ENCODE measurements at regions not wholly inside any gene's neighbourhood (a gene's known extent, or its start where the extent isn't known, plus 50 kb on each side); places are given as distances from the start of the nearest gene placed in this dataset.

DNA sequence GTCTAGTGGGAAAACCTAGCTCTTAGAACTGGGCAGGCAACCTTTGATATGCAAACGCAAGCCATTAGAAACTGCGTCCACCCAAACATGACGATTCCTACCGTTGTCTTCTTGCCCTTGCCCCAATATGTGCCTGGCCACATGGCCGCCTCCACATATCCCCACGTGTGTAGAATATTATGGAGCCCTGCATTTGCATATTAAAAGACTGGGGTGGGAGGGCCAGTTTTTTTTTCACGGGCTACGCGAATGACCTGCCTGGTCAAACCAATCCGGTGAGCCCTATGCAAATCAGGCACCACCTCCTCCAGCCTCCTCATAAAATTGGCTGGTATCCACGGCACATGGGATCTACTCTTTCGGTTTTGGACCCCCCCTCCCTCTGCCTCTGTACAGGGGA is 381.0 kb upstream of the RGMA start:
- no peak for DNase-seq

DNA sequence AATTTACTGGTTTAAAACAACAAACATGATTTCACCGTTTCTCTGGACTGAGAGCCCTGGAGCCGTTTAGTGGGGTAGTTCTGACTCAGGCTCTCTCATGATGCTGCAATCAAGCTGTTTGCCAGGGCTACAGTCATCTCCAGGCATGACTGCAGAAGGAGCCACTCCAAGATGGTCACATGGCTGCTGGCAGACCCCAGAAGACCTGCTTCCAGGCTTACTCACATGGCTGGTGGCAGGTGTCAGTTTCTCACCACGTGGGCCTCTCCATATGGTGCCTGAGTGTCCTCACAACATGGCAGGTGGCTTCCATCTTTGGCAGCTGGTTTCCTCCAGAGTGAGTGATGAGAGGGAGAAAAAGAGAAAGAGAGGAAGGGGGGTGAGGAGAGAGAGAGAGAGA is 378.3 kb upstream of the RGMA start:
- no peak for DNase-seq

DNA sequence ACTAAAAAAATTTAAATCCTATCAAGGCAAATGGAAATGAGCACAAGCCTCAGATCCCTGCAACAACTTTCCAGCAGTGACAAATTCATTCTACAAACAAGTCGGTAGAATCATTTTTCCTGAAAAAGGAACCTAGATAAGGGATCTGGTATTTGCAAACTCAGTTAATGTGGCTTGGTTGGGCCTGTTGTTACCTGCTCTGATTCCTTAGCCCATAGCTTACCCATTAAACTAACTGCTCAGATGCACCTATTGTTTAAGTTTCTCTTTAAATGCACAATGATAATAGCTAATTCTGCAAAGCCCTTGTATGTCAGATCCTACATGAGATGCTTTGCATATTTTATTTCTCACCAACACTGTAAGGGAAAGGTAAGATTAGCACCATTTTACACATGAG is 377.4 kb upstream of the RGMA start:
- no peak for DNase-seq

DNA sequence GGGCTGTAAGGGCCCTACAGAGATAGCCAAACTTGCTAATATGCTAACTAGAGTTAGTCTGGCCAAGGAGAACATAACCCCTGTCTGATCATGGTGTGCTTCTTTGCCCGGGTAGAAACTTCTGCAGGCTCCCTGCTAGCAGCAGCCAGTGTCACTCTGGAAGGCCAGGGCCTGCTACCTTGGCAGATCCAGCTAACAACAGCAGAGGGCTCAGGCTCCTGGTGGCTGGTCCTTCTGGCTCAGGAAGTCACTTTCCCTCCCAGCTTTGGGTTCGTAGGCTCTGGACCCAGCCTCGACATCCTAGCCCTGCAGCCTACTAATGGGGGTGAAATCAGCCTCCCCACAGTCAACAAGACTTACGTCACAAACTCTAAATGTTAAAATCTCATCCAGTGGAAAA is 373.7 kb upstream of the RGMA start:
- no peak for DNase-seq

DNA sequence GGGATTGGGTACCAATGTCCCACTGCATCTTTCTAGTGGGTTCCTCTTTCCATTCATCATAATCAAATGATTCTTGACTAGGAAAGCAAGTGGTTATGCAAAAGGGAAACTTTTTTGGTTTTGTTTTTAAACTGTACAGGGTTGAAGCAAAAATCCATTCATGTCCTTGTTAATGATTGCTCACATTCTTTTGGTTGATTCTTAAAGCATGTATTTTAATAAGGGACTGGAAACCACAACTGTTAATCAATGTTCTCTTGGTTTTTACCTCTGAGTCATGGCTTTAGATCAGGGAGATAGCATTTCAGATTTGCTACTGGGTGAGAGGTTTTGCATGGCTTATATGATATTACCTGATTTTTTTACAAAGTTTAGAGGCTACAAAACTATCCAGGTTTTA is 371.7 kb upstream of the RGMA start:
- no peak for DNase-seq

DNA sequence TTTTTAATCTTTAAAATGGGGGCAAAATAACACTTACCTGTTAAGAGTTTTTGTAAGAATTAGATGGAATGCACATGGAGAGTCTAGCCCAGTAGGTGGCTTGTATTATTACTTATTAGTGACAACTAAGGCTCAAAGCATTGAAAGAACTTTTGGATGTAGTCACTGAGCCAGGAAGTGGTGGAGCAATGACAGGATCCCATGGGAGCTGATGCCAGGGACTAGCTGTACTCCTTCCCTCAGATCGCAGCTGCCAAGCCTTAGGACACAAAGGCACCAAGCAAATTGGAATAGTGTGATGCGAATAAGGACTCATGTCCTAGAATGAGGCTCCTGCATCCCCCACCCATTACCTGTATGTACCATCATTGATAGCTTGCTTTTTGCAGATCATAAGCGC is 370.4 kb upstream of the RGMA start:
- no peak for DNase-seq

DNA sequence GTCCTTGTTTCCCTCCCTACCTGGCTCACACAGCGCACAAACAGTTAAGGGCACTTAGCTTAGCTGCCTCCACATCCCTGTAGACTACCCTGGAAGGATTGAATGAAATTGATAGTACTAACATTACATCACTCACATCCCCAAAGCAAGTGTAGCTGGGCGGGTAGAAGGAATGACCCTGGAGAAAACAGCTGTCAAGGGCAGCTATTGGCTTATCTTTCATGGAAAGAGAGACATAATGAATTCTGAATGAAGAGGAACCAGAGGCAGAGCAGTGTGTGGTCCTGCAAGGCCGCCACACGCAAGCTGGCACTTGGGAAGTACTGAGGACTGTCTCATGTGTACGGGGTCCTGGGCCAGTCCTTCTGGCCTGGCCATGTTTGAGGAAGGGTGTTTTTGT is 369.6 kb upstream of the RGMA start:
- no peak for DNase-seq

DNA sequence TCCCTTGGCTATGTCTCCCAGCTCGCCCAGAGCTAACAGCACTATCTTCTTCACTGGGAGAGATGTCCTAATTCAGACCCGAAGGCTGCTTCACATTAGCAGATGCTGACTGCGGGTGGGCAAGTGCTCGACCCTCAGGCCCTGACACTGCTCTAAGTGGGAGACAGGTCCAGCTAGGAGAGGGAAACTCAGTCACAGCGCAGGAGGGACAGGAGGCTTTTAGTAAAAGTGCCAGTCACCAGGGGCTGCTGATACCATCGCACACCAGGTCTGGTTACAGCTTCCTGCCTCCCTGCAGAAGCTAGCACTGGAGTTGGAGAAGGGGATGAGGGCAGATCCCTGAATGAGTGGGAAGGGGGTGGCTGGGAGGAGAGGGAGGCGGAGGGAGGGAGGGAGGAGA is 365.8 kb upstream of the RGMA start:
- DNase-seq = no peak

DNA sequence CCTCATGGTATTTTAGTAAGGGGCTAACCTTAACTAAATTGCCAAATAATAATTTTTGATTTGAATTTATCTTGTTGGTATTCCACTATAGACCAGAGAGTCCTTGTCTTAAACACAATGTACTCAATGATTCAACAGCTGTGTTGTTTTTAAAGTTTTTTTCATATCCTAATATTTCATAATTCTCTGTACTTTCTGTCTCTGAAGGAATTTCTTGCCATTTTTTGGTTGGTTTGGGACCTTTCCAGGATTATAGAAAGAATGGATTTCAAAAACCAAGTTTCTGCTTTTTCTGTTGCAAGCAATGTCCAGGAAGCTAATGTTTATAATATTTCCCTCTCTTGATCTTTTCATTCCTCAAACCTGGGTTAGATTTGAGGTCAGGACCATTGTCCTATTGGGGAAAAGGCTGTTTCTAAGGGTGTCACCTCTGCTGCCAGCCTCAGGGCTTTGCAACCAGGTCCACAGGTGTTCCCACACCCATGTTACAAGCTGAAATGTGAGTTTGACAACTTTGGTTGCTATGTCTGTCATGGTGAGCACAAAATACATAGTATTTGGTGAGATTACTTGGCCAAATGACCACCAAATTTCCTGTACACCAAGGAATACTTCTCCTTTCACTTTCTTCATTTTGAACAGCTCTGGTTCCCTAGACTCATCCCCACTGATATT is 363.7 kb upstream of the RGMA start:
- DNase-seq = no peak

DNA sequence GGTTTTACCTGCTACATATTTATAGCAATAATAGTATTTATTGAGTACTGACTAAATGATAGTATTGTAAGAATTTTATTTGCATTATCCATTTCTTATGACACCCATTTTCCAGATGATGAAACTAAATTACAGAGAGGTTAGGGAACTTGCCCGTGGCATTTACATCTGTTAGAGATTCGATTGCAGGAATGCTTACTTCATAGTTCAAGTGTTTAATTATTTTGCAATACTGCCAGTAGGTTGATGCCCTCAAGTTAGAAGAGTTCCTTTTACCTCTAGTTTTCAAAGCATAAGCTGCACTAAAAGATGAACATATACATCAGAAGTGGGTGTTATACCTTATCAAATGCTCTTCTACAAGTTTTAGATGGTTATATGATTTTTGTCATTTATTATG is 362.8 kb upstream of the RGMA start:
- no peak for DNase-seq

DNA sequence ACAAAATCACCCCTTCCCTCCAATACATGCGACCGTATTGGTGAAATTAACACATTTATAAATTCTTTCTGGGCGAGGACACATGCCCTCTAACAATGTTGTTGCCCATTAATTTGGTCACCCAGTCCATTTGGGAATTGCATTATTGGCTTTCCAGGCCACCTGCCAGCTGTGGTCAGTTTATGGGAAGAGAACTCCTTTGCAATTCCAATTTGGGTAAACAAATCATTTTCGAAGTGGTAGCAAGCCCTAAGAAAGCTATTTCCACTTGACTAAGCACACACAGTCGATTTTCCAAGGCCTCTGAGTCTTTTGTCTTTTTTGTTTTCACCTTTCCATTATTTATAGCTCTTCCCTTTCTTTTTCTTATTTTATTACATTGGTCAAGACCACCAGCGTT is 362.3 kb upstream of the RGMA start:
- no peak for DNase-seq

DNA sequence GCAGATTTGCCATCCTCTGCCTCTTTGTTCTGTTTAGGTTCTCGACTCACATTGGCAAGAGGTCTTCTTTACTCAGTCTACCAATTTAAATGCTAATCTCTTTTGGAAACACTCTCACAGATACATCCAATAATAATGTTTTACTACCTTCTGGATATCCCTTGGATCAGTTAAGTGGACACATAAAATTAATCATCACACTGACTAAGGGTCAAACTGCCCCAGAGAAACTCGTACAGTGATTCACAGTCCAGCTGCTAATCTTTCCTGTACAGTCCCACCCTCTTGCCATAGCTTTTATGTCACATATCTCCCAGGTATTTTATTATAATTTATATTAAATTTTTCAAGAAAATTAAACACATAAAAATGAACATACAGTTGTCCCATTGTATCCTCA is 360.8 kb upstream of the RGMA start:
- no peak for DNase-seq

DNA sequence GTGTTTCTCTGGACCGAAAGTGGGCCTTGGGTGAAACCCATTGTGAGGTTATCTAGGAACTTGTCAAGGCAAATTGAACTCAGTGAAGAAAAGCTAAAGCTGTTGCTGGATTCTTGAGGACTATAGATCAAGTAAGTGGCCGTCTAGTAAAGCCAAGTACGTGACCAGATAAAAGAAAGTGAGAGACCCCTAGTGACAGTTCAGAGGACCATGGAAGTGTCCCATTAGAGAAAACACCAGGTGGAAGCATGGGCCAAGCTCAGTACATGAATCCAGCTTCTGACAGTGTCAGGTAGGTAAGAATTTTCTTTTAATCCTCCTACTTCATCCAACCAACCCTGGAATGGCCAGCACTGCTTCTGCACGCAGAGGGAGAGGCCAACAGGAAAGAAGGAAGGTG is 349.3 kb upstream of the RGMA start:
- DNase-seq = no peak

DNA sequence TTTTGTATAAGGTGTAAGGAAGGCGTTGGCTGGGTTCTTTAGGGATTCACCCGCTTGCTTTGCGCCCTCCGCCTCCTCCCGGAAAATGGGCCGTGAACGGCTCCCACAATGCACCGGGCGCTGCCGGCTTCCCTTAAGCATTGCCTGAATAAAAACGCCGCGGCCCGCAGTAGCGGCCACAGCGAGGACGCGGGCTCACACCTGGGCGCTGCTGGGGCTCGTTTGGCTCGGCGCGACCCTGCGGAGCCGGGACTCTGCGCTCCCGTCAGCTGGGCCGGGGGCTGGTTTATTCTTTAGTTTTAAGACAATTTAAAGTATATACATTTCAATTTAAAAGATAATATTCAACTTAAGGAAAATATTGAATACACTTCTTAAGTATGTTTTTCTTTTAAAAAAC is 343.5 kb upstream of the RGMA start:
- no peak for DNase-seq

DNA sequence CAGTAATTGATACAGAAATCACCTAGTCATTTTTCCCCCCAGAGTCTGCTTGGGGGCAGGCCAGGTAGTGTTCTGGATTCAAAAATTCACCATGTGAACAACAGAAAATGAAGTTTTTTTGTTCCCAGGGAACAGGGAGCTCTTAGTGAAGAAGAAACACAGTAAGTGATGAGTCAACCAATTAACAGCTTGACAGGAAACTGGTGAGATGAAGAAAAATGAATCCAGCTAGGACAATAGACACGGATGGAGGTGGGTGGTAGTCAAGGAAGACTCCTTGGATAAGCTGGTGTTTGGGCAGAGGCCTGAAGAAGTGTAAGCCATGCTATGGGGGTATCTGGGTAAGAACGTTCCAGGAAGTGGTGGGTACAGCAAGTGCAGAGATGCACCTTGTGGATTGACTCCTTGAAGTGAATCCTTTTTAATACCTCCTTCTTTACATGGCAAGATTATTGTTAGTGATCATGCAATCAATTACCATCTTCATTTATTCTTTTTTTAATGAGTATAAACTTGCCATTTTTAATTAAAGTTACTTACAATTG is 339.9 kb upstream of the RGMA start:
- DNase-seq = no peak

DNA sequence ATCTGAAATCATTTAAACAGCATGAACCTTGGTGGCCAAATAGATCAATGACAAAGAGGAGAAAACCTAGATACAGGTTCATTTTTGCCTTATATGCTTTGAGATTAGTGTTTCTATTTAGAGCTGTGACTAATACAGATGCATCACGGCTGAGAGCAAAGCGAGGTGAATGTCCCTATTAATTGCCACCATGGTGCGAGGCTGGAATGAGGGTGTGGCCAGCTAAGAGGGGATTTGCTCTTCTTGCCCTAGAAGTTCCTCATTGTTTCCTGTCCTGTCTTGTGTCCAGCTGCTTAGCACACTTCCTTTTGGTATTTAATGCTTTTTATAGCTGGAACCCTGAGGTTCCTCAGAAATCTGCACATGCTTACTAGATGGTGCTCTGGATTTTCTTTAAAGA is 339.1 kb upstream of the RGMA start:
- no peak for DNase-seq

DNA sequence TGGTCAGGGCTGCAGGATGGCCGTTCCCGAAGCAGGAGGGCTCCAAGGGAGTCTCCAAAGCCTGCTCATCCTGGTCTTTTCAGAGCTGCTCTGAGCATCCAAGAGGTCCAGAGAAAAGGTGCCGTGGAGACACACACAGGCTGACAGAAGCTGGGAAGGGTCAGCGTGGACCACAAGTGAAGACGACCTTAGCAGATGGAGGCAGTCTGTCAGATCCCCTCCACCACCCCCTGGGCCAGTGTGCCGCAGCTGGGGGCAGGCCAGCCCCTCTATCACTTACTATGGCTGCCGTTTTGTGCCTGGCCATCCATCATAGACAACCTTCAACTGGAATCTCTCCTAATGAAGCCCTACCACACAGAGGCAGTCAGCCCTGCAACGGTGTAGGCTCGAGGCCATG is 335.1 kb upstream of the RGMA start:
- no peak for DNase-seq

DNA sequence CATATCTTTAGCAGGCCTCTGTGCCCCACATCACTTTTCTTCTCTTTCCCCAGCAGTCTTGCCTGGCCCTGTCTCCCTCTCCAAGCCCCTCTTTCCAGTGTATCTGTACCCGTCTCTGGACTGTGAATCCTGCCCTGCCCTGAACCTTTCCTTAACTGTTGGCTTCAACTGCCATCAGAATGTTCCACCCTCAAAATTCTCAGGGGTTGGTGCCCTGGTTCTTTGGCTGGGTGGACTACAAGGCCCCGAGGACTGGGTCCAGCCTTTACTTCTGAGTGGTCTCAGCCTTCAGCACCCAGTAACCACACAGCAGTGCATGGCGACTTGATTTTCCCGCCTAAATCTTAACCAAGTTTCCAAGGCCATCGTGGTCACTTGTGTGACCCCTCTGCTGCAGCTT is 333.5 kb upstream of the RGMA start:
- no peak for DNase-seq

DNA sequence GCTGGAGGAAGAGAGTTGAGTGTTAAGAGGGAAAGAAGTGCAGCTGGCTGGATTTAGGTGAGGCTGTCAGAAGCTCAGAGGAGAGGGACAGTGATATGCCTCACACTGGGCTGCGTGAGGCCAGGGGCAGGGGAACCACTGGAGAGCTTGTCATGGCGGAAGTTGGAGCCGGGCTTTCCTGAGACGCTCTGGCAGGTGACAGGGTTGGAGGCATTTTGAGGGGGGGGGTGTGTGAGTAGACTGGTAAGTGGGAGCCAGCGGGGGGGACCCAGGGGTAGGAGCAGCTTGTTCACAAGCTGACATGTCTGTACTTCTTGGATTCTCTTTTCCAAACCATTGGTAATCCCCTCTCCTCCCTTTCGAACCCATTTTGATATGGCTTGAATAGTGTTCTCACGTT is 331.5 kb upstream of the RGMA start:
- no peak for DNase-seq

DNA sequence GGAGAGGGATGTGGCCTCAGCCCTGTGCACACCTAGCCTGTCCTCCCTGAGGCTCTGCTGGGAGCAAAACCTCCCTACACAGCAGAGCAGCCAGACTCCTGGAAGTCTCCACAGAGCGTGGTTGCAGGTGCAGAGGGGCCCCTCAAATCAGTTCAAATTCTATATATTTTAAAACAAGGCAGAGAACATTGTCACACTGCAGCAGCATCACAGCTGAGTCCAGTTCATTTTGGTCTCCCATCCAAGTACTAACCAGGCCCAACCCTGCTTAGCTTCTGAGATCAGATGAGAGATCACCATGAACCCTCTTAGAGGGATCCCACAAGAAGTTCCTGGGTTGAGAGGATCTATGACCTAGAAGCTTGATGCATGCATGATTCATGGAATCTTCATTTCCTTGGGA is 331.0 kb upstream of the RGMA start:
- no peak for DNase-seq

DNA sequence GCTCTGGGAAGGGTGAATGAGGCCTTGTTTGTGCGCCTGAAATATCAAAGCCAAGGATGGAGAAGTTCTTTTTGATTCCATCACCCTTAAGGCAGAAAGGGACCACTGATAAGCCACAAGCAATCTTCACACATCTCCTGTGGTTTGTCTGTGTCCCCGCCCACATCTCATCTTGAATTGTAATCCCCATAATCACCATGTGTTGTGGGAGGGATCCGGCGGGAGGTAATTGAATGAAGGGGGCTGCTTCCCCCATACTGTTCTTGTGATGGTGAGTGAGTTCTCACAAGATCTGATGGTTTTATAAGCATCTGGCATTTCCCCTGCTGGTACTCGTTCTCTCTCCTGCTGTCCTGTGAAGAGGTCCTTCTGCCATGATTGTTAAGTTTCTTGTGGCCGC is 329.6 kb upstream of the RGMA start:
- DNase-seq = no peak

DNA sequence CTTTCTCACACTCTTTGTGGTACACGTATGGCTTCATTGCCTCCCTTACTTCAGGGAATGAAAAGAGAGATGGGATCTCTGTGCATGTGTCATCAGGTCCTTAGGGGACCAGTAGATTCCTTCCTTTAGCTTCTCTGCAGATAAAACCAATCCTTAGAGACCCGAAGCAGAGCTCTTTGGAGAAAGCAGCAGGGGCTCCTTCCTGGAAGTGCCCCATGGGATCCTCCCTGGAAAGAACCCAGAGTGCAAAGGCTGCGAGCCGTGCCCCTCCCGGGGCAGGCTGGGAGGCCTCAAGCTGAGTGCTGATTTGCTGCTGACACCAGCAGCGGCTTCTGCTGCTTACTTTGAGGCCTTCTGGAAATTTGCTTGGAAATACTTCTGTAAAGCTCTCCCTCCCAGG is 328.6 kb upstream of the RGMA start:
- no peak for DNase-seq

DNA sequence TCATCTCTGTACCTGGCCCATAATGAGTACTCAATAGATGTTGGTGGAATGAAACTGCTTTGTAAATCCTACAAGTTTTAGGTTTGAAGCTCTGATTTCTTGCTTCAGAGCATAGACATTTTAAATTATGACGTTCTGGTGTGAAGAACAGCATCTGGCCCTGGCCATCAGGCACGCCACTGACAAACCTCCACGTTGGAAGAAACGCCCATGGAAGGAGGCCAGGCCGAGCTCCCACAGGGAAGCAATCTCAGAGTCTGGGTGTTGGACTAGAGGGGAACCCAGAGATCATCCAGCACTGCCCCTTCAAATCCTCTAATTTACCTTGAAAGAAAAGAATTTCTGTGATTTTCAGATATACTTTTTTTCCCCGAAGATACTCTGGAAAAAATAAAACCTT is 328.1 kb upstream of the RGMA start:
- no peak for DNase-seq

DNA sequence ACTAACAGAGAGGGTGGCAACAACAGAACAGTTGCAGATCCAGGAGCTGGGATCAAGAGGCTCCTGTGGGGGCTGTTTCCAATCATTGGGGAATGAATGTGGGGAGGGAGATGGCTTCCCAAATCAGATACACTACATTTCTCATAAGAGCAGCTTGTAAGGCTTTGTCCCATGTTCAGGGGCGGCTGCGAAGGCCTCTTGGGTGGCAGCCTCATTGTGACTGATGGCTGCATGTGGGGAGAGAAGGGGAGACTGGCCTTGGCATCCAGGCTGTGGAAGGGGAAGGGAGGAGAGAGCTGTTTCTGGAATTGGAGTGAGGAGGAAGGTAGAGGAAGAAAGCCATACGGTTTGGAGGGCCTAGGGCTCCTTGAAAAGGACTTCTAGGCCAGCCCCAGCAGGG is 326.6 kb upstream of the RGMA start:
- DNase-seq = no peak

DNA sequence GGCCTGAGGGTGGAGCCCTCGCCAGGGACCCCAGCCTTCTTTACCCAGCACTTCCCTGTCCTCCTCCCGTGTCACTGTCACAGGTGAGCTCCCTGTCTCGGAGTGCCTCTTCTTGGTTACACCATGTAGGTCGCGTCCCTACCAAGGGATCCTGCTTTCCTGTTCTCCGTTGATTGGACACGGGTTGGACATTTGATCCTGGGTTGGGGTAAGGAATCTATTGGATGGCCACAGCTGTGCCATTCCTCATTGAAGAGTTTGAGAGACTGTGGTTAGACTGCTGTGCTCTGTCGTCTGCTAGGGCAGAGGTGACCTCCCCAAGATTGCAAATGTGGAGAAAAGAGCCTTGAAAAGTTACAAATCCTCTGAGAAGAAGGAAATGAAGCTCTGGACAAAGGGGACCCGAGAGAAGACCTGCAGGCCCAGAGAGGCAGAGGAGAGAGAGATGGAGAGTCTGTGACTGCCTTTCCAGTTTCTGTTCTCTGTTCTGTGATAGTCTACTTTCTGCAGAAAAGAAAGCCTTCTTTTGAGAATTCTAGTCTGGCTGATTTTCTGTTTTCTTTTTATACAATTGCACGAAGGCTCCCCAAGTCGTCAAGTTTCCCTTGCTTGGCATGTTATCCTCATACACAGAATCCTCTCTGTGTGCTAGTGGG is 325.7 kb upstream of the RGMA start:
- DNase-seq = no peak

Data from NCI-H774 (cell line).